Muscle of arm (tissue), 1 donor: ENCODE measurements at regions not wholly inside any gene's neighbourhood (a gene's known extent, or its start where the extent isn't known, plus 50 kb on each side); places are given as distances from the start of the nearest gene placed in this dataset.

ENCODE experiments used
- DNase-seq: peaks from one replicate; pipeline ENCODE4 v3.0.0-alpha.2; 2013

DNA sequence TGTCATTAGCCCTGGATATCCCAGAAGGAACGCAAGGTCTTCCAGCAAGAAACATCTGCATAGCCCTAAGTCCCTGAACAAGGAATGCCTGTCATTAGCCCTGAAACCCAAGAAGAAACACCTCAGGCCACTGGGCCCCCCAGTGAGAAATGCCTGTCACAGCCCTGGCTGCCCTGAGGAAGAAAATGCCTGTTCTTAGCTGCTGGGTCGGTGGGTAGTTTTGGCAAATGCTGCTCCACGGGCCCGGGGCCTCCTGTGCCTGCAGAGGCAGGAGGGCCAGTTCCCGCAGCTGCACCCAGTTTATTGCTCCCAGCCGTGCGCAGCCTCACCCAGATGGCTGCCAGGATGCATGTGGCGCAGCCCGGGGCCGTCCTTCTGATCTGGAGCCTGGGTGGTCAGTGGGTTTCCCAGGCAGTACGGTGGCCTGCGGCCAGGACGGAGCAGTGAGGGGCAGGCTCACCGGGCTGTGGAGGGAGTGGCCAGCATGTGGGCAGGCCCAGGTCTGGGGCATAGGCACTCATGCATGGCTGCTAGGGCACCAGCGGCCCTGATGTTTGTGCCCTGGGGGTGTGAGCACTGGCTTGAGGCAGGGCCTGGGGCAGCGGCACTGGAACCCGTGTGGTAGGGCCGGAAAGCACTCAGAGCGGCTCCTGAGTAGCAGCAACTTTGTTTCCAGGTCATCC, 219.0 kb downstream of the ERMARD start:
- DNase-seq = no peak

DNA sequence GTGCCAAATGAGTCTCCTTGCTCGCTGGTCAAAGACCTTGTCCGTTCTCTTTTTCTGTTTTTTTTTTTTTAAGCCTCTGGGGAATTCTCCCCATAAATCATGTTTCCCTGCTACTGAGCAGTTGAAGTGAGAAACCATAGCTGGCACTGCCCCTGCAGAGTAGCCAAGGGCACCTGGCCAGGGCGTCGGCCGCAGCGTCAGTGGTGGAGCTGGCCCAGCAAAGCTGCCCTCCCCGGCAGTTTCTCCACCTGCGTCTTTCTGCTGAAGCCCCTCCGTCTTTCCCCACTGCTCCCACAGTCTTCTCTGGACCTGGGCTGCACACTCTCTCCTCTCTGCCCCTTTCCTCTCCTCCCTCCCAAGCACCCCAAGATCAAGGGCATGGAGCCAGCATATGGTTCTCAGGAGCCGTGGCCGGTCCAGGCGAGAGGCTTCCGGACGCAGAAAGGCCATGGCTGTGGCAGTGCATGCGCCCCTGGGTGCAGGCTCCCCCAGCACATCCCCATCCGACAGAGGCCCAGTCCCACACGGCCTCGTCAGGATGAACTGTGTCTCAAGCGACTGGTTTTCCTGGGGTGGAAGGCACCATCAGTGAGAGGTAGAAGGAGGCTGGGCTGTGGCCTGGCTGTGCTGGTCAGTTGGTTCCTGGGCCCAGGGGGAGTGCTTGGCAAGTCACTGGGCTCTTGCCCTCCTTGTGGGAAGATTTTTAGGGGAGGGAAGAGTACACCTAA, 218.1 kb downstream of the ERMARD start:
- no peak for DNase-seq

DNA sequence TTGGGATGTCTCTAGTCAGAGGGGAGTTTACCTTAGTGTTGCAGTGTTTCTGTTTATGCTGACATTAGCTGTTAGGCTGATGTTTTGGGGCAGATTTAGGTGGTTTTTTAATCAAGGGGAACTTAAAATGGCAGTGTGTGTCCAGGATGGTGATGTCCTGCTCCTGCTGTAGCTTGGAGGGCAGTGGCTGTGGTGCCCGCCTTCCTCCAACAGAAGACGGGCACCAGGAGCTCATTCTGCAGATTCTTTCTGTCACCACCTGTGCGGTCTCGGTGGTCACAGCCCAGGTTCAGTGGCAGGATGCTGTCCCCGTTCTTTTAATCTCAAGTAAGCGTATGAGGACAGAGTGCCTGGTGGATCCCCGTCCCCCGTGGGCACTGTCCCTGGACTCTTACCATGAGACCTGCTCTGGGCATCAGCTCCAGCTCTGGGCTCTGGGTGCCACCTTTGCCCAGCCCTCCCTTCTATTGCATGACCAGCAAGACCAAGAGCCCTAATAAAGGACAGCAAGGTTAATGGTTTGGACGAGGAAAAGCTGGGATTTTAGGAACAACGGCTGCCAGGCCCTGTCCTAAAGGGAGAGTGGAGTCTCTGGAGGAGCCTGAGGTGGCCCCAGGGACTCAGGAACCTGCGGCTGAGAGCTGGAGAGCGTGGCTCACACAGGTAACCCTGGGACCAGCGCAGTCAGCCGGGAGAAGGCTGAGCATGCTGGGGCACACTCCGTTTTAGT, 217.3 kb downstream of the ERMARD start:
- DNase-seq = no peak

DNA sequence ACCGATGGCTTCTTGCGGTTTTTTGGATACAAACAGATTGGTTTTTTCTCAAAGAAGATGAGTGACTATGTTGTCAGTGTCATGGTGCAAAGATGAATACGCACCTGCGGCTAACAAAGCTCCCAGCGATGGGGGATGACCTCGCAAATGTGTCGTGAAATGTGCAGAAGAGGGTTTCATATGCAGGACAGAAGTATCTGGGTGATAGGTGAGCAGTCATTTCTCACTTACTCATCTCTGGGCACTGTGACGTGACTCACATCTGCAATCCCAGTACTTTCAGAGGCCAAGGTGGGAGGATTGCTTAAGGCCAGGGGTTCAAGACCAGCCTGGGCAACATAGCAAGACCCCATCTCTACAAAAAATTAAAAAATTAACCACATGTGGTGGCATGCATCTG, 216.3 kb downstream of the ERMARD start:
- DNase-seq = no peak

DNA sequence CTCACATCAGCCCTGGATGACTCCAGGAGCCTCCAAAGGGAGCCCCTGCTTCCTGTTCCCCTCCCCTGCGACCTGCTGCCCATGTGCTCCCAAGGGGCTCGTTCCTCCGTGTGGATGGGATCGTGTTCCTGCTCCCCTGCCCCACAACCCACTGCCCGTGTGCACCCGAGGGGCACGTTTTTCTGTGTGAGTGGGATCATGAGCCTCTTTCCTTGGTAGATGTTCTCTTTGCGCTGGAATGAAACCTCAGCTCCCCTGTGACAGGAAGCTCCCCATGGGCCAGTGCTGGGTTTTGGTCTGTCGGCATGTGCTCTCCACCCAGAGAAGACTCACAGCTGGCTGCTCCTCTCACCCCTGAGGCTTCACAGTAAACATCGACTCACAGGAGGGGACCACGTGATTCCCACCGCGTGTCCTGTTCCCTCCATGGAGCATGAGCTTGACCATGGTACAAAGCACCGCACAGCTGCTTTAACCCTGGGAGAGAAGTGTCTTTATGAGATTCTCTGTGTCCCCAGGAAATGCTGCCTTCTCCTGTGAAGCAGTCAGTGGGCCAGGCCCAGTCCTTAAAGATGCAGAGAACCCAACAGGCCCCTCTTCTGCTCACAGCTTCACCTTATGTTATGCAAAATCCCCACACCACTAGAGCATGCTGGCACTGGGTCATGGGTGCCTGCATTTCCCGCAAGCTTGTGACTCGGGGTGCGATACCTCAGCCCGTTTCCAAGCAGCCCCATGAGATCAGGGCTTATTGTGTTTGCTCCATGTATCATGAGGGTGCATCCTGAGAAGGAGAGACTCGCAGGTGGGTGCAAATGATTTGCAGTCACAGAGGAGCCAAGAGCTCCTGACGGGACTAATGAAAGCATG, 215.1 kb downstream of the ERMARD start:
- no peak for DNase-seq

DNA sequence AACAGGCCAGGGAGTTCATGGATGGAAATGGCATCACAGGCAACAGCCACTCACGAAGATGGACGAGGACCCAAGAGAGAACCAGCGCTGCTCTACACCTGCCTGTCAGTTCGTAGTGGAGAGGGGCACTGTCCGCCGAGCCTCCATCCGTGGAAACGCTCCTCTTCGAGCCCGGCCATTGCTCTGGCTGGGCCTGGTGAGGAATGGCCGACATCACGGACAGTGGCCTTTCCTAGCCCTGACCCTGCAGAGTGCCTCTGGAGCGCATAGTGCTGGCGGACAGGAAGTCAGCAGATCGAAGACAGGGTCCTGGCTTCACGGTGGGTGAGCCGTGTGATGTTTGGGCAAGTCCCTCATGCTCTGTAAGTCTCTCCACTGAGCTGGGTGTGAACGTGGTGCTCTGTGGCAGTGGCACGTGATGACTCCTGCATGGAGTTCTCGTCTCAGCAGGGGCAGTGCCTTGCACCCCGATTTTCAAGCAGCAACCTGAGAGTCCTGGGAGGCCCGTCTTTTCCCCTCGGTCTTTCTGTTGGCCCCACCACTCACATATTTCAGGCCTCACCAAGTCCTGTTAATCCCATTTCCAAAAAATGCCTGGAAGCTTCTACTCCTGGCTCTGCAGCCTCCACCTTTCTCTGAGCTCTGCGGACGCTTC, 214.4 kb downstream of the ERMARD start:
- no peak for DNase-seq

DNA sequence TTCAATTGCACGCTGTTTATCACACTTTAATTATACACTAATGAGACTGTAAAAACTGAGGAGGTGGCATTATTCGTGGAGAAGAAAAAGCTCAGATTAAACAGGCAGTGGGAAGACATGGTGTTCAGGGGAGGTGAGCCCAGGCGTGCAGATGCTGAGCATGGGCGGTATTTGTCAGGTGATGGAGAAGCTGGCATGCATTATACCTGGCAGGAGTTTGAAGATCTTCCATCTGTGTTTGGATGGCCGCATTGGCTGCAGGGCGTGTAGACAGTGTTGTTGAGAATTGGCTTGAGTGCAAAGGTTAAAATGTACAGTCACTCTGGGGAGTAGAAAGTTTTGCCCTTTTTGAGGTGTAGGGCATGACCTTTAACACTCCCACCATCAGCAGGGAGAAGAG, 213.8 kb downstream of the ERMARD start:
- no peak for DNase-seq

DNA sequence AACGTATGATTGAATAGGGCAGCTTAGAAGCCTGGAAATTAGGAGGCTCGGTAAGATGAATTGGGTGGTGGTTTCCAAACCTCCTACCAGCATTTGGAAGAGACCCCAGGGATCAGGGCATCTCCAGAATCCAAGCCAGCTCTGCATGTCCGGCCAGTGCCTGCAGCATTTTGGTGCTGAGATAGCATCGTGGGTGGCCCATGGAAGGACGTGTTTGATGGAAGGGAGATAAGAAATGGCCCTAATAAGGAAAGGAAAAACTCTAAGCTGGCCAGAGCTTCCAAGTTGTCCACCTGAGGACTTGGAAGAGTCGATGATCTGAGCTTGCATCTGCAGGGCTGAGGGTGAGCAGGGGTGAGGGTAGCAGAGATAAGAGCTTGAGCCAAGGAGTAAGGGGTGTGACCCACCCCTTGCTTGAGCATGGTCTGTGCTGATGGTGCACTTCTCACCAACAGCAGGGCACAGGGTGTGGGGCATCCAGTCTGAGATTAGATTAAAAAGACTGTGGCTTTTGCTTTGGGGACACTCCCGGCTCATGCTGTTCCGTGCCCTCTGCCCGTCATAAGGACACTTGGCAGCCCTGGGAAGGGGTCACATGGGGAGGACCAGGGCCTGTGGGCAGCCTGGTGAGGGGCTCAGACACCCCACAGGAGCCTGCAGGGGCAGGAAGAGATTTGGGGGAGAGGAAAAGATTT, 213.2 kb downstream of the ERMARD start:
- no peak for DNase-seq

DNA sequence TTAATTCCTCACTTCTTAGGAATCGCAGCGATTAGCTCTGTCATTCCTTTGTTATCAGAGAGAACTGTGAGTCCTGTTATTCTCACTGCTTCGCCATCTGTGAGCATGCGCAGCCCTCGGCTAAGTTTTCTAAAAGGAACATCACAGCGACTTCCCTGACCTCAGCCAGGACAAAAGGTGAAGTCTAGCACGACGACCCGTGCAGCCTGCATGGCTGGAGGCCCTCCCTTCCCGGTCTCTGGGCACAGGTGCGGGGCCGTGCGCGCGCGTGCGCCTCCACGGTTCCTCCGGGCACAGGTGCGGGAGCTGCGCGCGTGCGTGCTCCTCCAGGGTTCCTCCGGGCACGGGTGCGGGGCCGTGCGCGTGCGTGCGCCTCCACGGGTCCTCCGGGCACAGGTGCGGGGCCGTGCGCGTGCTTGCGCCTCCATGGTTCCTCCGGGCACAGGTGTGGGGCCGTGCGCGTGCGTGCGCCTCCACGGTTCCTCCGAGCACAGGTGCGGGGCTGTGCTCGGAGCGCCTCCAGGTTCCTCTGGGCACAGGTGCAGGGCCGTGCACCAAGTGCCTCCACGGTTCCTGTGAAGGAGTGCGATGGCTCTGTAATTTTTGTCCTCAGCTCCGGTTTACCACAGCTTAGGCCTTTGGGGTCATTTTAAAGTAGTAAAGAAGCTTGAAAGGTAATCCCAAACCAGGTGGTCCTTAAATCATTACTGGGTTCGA, 212.3 kb downstream of the ERMARD start:
- no peak for DNase-seq

DNA sequence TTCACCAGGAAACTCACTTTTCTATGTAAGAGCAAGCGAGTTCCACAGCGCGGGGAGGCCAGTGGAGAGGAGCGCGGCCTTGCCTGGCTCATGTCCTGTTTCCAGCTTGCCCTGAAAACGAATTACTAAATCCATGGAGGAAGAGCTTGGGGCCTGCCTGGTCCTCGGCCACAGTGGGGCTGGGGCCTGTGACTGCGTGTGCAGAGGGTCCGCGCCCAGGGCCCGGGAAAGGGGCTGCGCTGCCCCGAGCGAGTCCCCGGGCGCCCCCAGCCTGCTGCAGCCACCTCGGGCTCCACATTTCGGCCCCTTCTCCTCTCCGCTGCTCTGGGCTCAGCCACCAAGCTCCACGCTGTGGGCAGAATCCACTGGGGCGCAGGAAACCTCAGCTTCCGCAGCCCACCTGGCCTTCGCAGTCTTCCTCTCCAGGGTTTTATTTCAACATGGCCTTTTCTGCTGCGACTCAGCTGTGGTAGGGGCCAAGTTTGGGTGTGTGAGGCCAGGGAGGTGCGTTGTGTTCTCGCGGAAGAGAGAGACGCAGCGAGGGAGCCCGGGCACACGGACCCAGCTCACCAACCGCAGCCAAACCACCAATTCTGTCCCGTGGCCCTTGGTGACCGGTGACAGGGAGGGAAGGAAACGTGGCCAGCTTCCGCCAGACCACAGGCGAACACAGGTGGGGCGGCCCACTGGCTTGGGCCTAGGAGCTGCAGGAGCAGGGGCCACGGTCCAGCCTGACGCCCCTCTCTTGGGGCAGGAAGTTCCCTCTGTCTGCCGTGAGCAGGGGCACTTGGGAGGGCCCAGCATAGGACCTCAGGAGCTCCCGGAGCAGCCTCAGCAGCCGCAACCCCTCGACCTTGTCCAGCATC, 211.4 kb downstream of the ERMARD start:
- DNase-seq = no peak

DNA sequence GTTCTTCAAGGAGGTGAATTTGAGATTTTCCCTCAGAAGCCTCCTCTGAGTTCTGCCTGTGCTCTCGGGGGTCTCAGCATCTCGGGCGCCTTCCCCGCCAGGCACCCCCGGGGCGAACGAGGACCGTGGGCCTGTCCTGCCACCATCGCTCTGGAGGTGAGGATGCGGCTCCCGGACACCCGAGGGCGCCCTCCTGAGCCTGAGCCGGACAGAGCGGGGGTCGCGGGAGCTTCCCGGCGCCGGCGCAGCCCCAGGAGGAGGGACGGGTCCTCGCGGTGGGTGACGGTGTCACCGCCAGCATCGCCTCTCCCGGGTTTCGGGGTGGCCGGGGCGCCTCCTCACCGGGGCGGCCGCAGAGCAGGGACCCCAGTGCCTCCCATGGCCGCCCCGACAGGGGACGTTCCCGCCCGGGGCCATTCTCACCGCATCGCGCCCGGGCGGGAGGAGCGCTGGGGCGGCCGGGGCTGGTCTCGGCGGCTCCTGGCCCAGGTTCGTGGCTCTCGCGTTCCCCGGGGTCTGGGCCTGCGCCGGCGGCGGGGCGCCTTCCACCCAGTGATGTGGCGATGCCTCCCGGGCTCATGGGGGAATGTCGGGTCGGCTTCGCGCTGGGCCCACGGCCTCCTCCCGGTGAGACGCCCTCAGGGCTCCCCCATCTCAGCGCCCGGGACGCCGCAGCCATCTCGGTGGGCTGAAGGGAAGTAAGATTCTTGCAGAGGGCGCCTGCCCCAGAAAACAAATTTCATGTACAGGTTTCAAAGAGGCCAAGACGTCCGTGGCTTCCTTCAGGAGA, 210.5 kb downstream of the ERMARD start:
- DNase-seq = peak; percentile 41

DNA sequence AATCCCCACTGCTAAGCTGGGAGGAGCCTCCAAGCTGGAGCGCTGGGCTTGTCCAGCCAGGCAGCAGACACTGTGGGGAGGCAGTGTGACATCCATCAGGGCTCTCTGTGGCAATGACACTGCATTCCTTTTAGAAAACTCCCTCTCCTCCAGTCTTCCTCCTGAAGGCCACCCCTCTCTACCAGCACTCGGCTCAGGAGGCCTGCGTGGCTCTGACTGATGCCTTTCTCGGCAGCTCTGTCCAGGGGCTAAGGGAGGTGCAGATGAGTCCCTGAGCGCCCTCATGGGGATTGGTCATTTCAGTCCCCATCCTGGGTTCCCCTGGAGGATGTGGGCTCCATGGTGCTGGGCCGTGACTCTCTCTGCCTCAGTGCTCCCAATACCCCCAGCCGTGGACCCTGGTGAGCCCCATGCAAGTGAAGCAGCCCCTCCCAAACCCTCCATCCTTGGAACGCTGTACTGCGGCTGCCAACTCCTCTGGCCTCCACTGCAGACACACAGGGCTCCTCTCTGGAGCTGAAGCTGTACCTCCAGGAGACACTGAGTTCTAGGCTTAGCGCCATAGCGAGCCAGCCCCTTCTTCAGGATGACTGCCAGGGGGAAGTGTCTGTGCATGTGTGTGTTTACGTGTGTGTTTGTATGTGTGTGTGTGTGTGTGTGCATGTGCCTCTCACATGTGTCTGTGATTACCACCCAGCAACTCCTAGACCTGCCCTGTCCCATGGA, 209.6 kb downstream of the ERMARD start:
- DNase-seq = no peak

DNA sequence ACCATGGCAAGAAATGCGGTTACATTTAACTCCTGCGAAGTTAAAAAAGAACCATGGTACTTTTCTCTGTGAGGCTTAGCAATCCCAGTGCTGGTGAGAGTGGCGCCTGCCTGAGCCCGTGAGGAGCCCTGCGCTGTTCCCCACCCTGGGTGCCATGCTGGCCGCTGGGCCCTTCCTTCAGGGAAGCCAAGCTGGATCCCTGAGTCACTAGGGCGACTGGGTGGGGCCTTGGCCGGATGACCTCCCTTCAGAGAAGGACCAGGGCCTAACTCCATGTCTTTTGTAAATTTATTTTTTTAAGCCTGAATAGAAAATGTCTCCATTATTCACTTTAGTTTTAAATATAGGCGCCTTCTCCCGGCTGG, 209.1 kb downstream of the ERMARD start:
- DNase-seq = no peak

DNA sequence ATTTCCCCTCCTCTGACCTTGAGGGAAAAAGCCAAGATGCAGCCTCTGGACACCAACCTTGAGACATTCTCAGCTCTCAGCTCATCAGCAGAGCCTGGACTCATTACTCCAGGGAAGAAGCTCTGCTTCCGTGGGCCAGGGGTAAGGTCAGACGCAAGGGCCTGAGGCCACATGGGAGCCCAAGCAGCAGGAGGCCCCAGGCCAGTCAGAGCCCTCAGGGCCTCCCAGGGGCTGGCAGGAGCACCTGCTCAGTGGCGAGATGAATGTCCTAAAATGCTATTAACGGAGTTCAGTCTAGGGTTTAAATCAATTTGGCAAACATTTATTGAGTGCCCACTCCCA, 208.6 kb downstream of the ERMARD start:
- no peak for DNase-seq

DNA sequence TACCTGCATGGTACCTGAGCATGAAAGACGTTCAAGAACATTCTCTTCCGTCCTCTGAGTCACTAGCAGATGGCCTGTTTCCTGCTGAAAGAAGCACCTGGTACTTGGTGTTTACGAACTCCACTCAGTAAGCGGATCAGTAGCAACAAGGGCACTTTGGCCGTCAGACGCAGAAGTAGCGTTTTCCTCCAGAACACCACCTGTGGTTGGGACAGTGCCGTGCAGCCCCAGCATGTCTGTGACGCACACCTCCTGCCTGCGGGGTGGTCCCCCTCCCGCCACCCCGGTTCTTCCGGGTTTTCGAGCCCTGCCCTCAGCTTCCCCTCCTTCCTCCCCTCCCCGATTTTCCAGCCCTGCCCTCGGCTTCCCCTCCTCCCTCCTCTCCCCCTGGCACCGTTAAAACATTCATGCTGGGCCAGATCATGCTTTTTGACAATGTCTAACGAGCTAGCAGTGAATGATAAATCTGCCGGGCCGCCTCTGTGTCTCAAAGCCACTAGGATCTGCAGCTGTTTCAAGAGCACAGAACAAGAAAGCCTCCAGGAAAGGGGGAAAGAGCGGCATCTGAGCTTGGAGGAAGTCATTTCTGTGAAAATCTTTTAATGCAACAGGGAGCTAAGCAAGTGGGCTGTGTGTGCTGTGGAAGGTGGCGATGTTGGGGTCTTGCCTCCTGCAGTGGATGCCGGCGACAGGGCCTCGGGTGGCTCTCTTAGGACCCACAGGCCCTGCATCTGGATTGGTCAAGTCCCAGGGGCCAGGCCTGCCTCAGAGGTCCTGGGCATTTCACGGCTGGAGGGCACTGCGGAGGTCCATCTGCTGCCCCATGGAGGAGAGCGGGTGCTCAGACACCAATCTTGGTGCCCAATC, 207.9 kb downstream of the ERMARD start:
- no peak for DNase-seq

DNA sequence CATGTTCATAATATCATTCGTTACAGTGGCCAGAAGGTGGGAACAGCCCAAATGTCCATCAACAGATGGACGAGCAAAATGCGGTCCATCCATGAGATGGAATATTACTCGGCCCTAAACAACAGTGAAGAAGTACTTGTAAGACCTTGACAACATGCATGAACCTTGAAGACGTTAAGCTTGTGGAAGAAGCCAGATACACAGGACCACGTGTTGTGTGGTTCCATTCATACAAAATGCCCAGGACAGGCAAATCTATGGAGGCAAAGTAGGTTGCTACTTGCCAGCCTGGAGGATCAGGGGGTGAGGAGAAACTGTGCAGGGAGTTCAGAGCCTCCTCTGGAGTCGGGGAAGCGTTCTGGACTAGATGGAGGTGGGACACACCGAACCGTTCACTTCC, 207.1 kb downstream of the ERMARD start:
- no peak for DNase-seq
